ENCODE measurements at regions not wholly inside any gene's neighbourhood (a gene's known extent, or its start where the extent isn't known, plus 50 kb on each side); places are given as distances from the start of the nearest gene placed in this dataset.

- POLR2A ChIA-PET = no interaction called here
- H3K4me1 ChIP-seq (ENCODE audit: control insufficient read depth in 1 of 2, insufficient read depth in 2 of 2, low read depth in 1 of 2, low read length in 1 of 2) = peaks cover 0 to 6% of the 10 kb centered on the region in 2 experiments; a peak in 1 of 4 replicates
- no peaks in the 10 kb centered on the region for H3K27me3 ChIP-seq (ENCODE audit: insufficient read depth)
- no peak overlapping the region for H3K4me2 ChIP-seq
- H3K79me2 ChIP-seq (ENCODE audit: insufficient read depth) = no peaks in the 10 kb centered on the region
- H2AFZ ChIP-seq (ENCODE audit: low read depth) = no peak overlapping the region
- no peaks in the 10 kb centered on the region for H3K9me2 ChIP-seq
- no peaks in the 10 kb centered on the region for H3K36me3 ChIP-seq (replicated peaks in 1 of 2; ENCODE audit: control insufficient read depth in 1 of 2, insufficient read depth in 2 of 2, low read length in 1 of 2)
- H3F3A ChIP-seq (replicated peaks; ENCODE audit: insufficient read depth) = no peaks in the 10 kb centered on the region
- no peak overlapping the region for H3K9ac ChIP-seq
- no peaks in the 10 kb centered on the region for H4K20me1 ChIP-seq (ENCODE audit: insufficient read depth)
- no peak overlapping the region for H3K27ac ChIP-seq (ENCODE audit: low read depth in 2 of 2, low read length in 1 of 2)
- no peaks in the 10 kb centered on the region for H3K9me3 ChIP-seq
- TF ChIP-seq JUND (IDR thresholded peaks at IDR 0.05) (no peak), POLR2AphosphoS5 (IDR thresholded peaks at IDR 0.05; ENCODE audit: low read depth, low read length) (no peak), FOXM1 (IDR thresholded peaks at IDR 0.05; ENCODE audit: low read depth) (no peak), ELF1 (IDR thresholded peaks at IDR 0.05) (no peak)
- no peak overlapping the region for H3K4me3 ChIP-seq (ENCODE audit: low read depth in 2 of 2, low read length in 1 of 2)
- CTCF ChIA-PET = interaction anchor here (0.9 kb wide), 1 partner anchor 10 kb away, joined by 4 read pairs; no protein-coding TSS in a partner anchor
- no peak for DNase-seq
- 31% methylated on average over 5 of the region's 5 CpGs for WGBS (ENCODE audit: low lambda C conversion rate)
These were observed 474.4 kb downstream of the SETD4 start for GRCh38 chr21:35585878-35586277.

- H3F3A ChIP-seq (replicated peaks; ENCODE audit: insufficient read depth) = no peaks in the 10 kb centered on the region
- H3K4me2 ChIP-seq = no peak overlapping the region
- TF ChIP-seq USF1 (IDR thresholded peaks at IDR 0.05; ENCODE audit: borderline replicate concordance, low read depth) (no peak), NRF1 (IDR thresholded peaks at IDR 0.05; ENCODE audit: low read depth, low read length) (no peak), ZBTB33 (IDR thresholded peaks at IDR 0.05; ENCODE audit: borderline replicate concordance, low read depth) (no peak), TEAD4 (IDR thresholded peaks at IDR 0.05; ENCODE audit: borderline replicate concordance, insufficient read depth) (no peak), IRF3 (IDR thresholded peaks at IDR 0.05; ENCODE audit: low read depth, low read length) (no peak), MAX (IDR thresholded peaks at IDR 0.05; ENCODE audit: low read depth) (no peak), RAD21 (IDR thresholded peaks at IDR 0.05; ENCODE audit: low read length) (no peak)
- POLR2A ChIA-PET = no interaction called here
- no peaks in the 10 kb centered on the region for H3K27me3 ChIP-seq (ENCODE audit: insufficient read depth)
- no peak overlapping the region for H3K27ac ChIP-seq (ENCODE audit: low read depth in 2 of 2, low read length in 1 of 2)
- no peak for DNase-seq
- WGBS (ENCODE audit: low lambda C conversion rate) = 29% methylated on average over 6 of the region's 6 CpGs
- H2AFZ ChIP-seq (ENCODE audit: low read depth) = no peak overlapping the region
- H3K79me2 ChIP-seq (ENCODE audit: insufficient read depth) = no peaks in the 10 kb centered on the region
- CTCF ChIA-PET = interaction anchor here (0.9 kb wide), 1 partner anchor 11 kb away, joined by 4 read pairs; no protein-coding TSS in a partner anchor
- no peaks in the 10 kb centered on the region for H3K9me2 ChIP-seq
- H3K9ac ChIP-seq = no peak overlapping the region
- no peak overlapping the region for H3K4me3 ChIP-seq (ENCODE audit: low read depth in 2 of 2, low read length in 1 of 2)
- H3K36me3 ChIP-seq (replicated peaks in 1 of 2; ENCODE audit: control insufficient read depth in 1 of 2, insufficient read depth in 2 of 2, low read length in 1 of 2) = no peaks in the 10 kb centered on the region
- peaks cover 0 to 6% of the 10 kb centered on the region in 2 experiments; a peak in 1 of 4 replicates for H3K4me1 ChIP-seq (ENCODE audit: control insufficient read depth in 1 of 2, insufficient read depth in 2 of 2, low read depth in 1 of 2, low read length in 1 of 2)
- no peaks in the 10 kb centered on the region for H4K20me1 ChIP-seq (ENCODE audit: insufficient read depth)
- H3K9me3 ChIP-seq = no peaks in the 10 kb centered on the region
These were observed 475.2 kb downstream of the SETD4 start for GRCh38 chr21:35585155-35585554.

Data from SK-N-SH (cell line).